ENCODE measurements at regions not wholly inside any gene's neighbourhood (a gene's known extent, or its start where the extent isn't known, plus 50 kb on each side); places are given as distances from the start of the nearest gene placed in this dataset.

DNA sequence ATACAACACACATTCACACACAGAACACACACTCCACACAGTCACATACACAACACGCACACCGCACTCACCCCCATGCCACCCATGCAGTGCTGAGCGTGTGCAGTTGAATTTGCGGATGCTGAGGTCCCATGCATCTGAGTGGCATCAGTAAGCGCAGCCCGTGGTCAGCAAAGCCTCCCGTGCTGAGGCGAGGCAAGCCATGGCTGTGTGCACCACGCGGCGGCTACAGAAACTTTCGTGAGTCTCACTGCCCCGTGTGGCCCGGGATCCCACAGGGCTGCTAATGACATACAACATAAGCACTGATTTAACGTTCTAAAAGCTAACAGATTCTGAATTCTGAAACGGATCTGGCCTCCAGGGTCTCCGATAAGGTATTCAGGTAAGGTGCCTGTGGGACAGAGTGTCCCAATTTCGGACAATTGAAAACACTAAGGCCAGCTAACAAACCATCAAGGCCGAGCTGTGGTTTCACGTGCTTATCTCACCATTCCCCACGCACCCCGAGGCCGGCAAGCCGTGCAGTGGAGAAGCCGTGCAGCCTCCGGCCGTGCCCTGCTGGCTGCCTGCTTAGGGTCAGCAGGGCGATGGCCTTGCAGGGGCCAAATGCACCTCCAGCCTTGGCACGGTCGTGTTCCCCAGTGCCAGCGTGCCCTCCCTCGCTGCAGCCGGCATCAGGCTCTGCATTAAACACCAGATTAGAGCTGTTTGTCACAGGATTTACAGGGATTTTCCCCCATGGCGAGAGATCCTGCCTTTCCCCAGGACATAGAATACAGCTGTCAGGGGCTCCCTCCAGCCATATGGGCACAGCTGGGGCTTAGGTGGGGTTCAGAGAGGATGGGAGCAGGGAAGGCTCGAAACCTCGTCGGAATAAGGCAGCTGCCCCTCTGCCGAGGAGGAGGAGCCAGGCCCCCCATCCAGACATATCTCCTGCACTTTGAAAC, 191.7 kb downstream of the C16orf95 start:
- Histone ChIP-seq H3K9ac (ENCODE audit: low read depth, low read length) (no peak overlapping the region), H3K9me3 (ENCODE audit: control insufficient read depth, insufficient read depth, low read length) (no peaks in the 10 kb centered on the region), H3K36me3 (ENCODE audit: insufficient read depth, low read length) (no peaks in the 10 kb centered on the region), H3K4me1 (ENCODE audit: insufficient read depth, low read length) (peaks cover 5% of the 10 kb centered on the region; the same call in 1 of the 2 replicates)

DNA sequence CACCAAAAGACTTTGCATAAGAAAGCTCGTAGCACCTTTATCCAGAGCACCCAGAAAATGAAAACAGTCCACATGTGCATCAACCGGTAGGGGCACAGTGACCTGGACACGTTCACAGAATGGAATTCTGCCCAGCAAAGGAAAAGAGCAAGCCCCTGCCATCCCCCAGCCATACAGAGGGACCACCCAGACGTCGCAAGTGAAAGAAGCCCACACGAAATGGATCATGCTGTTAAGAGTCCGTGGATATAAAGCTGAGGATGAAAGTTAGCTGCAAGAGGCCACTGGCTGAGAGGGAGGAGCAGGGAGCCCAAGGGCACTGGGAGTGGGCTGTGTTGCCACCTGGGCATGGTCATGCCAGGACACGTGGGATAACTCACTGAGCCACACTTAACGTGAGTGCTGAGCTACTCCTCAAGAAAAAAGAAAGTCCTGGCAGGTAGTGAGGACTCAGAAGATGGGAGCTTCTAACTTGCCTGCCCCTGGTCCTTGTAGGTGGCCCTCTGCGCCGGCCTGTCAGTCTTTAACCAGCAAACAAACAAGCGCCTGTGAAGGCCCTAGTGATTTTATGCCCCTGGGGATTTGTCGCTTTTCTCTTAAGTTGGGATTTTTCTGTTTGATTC, 190.7 kb downstream of the C16orf95 start:
- no peaks in the 10 kb centered on the region for H3K36me3 ChIP-seq (ENCODE audit: insufficient read depth, low read length)
- H3K9me3 ChIP-seq (ENCODE audit: control insufficient read depth, insufficient read depth, low read length), result no peaks in the 10 kb centered on the region
- H3K4me1 ChIP-seq (ENCODE audit: insufficient read depth, low read length), result peaks cover 5% of the 10 kb centered on the region; the same call in 1 of the 2 replicates
- H3K9ac ChIP-seq (ENCODE audit: low read depth, low read length), result no peak overlapping the region

DNA sequence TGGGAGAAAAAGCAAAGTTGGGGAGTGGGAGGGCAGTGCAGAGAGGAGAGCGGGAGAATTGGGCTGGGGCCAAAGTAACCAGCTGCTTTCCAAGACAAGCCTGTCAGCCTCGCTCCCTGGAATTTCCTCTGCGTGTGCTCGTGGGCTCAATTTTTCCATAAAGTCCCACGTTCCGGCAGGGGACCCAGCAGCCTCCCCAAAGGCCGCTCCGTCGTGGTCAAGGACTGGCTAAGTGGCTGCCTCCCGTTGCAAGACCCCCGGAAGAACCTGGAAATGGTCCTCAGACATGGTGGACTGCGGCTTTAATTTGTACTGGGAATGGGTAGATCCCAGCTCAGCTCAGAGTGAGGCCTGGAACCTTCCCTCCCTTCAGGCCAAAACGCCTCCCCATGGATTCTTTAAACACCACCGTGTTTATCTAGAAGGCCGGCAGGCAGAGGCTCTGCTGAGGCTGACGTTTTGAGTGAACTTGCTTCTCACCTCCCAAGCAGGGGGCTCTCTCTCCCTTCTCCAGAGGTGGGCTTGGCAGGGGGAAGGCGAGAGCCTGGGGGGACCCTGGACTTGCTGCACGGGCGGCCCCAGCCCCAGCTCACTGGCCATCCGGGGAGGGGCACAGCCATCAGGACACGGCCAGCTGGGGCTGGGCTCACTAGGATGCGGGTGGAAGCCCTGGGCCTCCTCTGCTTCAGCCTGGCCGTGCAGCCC, 190.0 kb downstream of the C16orf95 start:
- no peaks in the 10 kb centered on the region for H3K36me3 ChIP-seq (ENCODE audit: insufficient read depth, low read length)
- H3K9me3 ChIP-seq (ENCODE audit: control insufficient read depth, insufficient read depth, low read length), result no peaks in the 10 kb centered on the region
- H3K9ac ChIP-seq (ENCODE audit: low read depth, low read length), result no peak overlapping the region
- peaks cover 5% of the 10 kb centered on the region; the same call in 1 of the 2 replicates for H3K4me1 ChIP-seq (ENCODE audit: insufficient read depth, low read length)

- Histone ChIP-seq H3K36me3 (ENCODE audit: insufficient read depth, low read length) (no peaks in the 10 kb centered on the region), H3K4me1 (ENCODE audit: insufficient read depth, low read length) (peaks cover 5% of the 10 kb centered on the region; the same call in 1 of the 2 replicates), H3K9me3 (ENCODE audit: control insufficient read depth, insufficient read depth, low read length) (no peaks in the 10 kb centered on the region), H3K9ac (ENCODE audit: low read depth, low read length) (no peak overlapping the region)
Measured at GRCh38 chr16:87127766-87128147, 189.4 kb downstream of the C16orf95 start.

GRCh38 chr16:87129771-87130170, 187.4 kb downstream of the C16orf95 start:
- Histone ChIP-seq H3K4me1 (ENCODE audit: insufficient read depth, low read length) (peaks cover 5% of the 10 kb centered on the region; the same call in 1 of the 2 replicates), H3K36me3 (ENCODE audit: insufficient read depth, low read length) (no peaks in the 10 kb centered on the region), H3K9me3 (ENCODE audit: control insufficient read depth, insufficient read depth, low read length) (no peaks in the 10 kb centered on the region), H3K9ac (ENCODE audit: low read depth, low read length) (no peak overlapping the region)

DNA sequence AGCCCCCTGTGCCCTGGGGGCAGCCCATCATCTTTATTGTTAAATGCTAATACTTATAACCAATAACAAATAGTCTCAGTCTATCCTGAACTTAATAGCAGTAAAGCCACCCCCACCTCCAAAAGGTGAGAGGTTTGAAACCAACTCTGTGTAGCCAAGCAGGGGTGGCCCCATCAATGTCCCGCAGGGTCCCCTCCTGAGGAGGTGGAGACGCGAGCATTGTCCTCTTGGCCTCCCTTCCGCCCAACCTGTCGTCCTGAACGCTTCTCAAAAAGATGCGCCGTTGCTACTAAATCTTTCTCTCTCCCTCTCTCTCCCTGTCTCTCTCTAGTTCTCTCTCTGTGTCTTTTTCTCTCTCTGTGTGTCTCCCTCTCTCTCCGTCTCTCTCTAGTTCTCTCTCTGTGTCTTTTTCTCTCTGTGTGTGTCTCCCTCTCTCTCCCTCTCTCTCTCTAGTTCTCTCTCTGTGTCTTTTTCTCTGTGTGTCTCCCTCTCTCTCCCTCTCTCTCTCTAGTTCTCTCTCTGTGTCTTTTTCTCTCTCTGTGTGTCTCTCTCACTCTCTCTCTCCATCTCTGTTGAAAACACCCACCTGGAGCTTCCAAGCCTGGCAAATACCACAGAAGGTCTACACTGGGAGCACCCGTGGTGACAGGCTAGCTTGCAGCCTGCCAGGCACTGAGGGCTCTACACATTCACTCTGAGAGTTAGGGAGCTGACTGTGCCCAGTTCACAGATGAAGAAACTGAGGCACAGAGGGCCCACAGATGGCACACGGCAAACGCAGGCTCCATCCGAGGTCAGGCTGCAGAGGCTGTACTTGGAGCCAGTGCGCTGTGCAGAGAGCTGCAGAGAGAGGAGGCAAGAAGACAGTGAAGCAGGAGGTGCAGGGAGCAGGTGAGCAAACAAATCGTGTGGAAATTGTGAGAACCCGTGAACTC, 185.9 kb downstream of the C16orf95 start:
- Histone ChIP-seq H3K36me3 (ENCODE audit: insufficient read depth, low read length) (no peaks in the 10 kb centered on the region), H3K9ac (ENCODE audit: low read depth, low read length) (no peak overlapping the region), H3K4me1 (ENCODE audit: insufficient read depth, low read length) (peaks cover 5% of the 10 kb centered on the region; the same call in 1 of the 2 replicates), H3K9me3 (ENCODE audit: control insufficient read depth, insufficient read depth, low read length) (no peaks in the 10 kb centered on the region)

DNA sequence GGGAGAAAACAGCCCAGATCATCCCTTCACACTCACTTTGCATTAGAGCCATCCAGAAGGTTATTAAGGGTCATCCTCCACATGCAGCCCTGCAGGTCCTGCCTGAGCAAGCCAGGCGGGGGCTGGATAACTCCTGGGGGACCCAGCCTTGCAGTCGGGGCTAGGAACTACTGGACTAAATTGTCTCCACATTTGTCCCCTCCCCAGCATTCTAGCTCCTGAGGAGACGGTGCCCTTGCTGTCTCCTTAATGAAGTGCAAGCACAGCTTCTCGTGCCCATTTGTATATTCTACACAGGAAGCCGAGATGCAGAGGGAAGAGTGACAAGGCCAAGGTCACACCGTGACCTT, 185.2 kb downstream of the C16orf95 start:
- H3K9me3 ChIP-seq (ENCODE audit: control insufficient read depth, insufficient read depth, low read length), result no peaks in the 10 kb centered on the region
- no peak overlapping the region for H3K9ac ChIP-seq (ENCODE audit: low read depth, low read length)
- H3K4me1 ChIP-seq (ENCODE audit: insufficient read depth, low read length), result peaks cover 5% of the 10 kb centered on the region; the same call in 1 of the 2 replicates
- no peaks in the 10 kb centered on the region for H3K36me3 ChIP-seq (ENCODE audit: insufficient read depth, low read length)

GRCh38 chr16:87132361-87133014, 184.7 kb downstream of the C16orf95 start:
- Histone ChIP-seq H3K9ac (ENCODE audit: low read depth, low read length) (no peak overlapping the region), H3K36me3 (ENCODE audit: insufficient read depth, low read length) (no peaks in the 10 kb centered on the region), H3K9me3 (ENCODE audit: control insufficient read depth, insufficient read depth, low read length) (no peaks in the 10 kb centered on the region)

GRCh38 chr16:87133112-87133850, 183.9 kb downstream of the C16orf95 start:
- Histone ChIP-seq H3K4me1 (ENCODE audit: insufficient read depth, low read length) (no peaks in the 10 kb centered on the region), H3K9ac (ENCODE audit: low read depth, low read length) (no peak overlapping the region), H3K36me3 (ENCODE audit: insufficient read depth, low read length) (no peaks in the 10 kb centered on the region), H3K9me3 (ENCODE audit: control insufficient read depth, insufficient read depth, low read length) (no peaks in the 10 kb centered on the region)

More at GRCh38 chr16:87132361-87133014, 184.7 kb downstream of the C16orf95 start:
- no peaks in the 10 kb centered on the region; the same call in 1 of the 2 replicates for H3K4me1 ChIP-seq (ENCODE audit: insufficient read depth, low read length)

- H3K36me3 ChIP-seq (ENCODE audit: insufficient read depth, low read length), result no peaks in the 10 kb centered on the region
- H3K9ac ChIP-seq (ENCODE audit: low read depth, low read length), result no peak overlapping the region
- no peaks in the 10 kb centered on the region for H3K9me3 ChIP-seq (ENCODE audit: control insufficient read depth, insufficient read depth, low read length)
- no peaks in the 10 kb centered on the region for H3K4me1 ChIP-seq (ENCODE audit: insufficient read depth, low read length)
Measured at GRCh38 chr16:87133966-87134627, 183.1 kb downstream of the C16orf95 start.

- no peaks in the 10 kb centered on the region for H3K36me3 ChIP-seq (ENCODE audit: insufficient read depth, low read length)
- H3K4me1 ChIP-seq (ENCODE audit: insufficient read depth, low read length), result no peaks in the 10 kb centered on the region
- H3K9ac ChIP-seq (ENCODE audit: low read depth, low read length), result no peak overlapping the region
- no peaks in the 10 kb centered on the region for H3K9me3 ChIP-seq (ENCODE audit: control insufficient read depth, insufficient read depth, low read length)
Measured at GRCh38 chr16:87134628-87134995, 182.6 kb downstream of the C16orf95 start.

DNA sequence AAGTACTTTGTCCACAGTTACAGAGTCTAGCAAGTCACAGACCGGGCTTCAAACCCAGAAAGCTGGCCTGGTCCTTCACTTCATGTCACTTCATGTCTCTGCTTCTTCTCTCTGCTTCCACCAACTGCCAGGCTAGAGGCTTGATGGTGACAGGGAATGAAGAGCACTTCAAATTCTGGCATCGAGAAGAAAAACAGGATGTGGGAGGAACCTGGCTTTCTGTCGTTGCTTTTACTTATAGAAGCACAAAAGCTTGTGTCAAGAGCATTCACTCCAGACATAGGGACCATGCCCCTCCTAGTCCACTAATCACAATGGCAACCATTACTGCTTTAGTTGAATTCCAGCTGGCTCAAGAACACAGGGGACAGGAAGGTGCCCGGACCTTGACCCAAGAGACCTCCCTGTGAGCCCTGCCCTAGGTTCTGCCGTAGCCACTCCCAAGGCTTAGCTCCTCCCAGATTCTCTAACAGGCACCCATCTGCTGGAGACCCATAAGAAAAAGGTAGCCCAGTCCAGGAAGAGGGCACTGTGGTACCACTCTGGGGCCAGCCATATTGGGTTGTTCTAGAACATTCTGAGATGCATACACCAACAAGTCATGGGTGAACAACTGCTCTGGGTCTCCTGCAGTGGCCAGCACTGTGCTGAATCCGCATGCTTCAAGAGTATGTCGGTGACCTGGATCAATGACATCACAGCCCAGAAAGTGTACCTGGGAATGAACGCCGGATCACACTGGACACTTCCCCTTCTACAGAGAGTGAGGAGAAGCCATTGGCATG, 181.8 kb downstream of the C16orf95 start:
- no peaks in the 10 kb centered on the region; the same call in 1 of the 2 replicates for H3K36me3 ChIP-seq (ENCODE audit: insufficient read depth, low read length)
- H3K9me3 ChIP-seq (ENCODE audit: control insufficient read depth, insufficient read depth, low read length), result no peaks in the 10 kb centered on the region
- H3K9ac ChIP-seq (ENCODE audit: low read depth, low read length), result no peak overlapping the region
- no peaks in the 10 kb centered on the region for H3K4me1 ChIP-seq (ENCODE audit: insufficient read depth, low read length)
